Suppressor macrophage (primary cell): ENCODE measurements at regions not wholly inside any gene's neighbourhood (a gene's known extent, or its start where the extent isn't known, plus 50 kb on each side); places are given as distances from the start of the nearest gene placed in this dataset.
"Not testable (repeated sequence)": the region's sequence is repeated elsewhere in the genome, so short reads cannot be mapped to it uniquely, and the experiment has no call there.

Experiments
- DNase-seq, 4 experiments: peaks; one replicate each; pipeline ENCODE4 v3.0.0-alpha.2; 2020 to 2022

DNA sequence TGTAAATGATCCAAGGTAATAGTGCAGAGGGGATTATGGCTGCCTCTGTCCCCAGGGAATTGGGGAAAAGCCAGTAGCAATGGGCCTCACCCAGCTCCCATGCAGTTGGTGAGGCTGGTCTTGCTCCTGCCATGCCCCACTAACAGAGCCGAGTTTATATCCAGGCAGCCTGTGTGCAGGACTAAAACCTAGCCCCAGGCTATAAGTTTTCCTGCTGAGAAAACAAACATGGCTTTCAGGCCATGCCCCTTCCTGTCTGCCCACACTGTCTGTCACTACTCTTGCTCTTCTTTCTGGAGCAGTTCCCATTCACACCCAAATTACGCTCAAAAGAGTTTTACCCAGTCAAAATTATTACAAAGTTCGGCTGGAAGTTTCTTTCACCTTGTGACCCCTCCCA lies 73.5 kb upstream of the SPATA16 start:
- DNase-seq: no peak

DNA sequence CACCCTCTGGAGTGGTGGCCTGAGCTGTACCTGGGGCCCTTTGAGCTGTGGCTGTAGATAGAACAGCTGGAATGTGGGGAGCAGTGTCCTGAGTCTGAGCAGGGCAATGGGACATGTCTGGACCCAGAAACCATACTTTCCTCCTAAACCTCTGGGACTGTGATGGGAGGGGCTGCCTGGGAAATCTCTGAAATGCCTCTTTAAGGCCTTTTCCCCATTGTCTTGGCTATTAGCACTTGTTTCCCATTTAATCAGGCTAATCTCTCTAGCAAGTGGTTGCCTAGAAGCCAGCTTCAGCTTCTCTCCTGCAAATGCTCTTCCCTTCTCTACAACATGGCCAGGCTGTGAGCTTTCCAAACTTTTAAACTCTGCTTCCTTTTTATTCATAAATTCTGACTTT lies 58.5 kb upstream of the SPATA16 start:
- no peak for DNase-seq

DNA sequence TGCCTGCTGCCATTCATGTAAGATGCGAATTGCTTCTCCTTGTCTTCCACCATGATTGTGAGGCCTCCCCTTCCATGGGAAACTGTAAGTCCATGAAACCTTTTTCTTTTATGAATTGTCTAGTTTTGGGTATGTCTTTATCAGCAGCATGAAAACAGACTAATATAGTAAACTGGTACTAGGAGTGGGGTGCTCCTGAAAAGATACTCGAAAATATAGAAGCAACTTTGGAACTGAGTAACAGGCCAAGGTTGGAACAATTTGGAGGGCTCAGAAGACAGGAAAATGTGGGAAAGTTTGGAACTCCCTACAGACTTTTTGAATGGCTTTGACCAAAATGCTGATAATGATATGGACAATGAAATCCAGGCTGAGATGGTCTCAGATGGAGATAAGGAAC lies 53.8 kb upstream of the SPATA16 start:
- not testable (repeated sequence) for DNase-seq

DNA sequence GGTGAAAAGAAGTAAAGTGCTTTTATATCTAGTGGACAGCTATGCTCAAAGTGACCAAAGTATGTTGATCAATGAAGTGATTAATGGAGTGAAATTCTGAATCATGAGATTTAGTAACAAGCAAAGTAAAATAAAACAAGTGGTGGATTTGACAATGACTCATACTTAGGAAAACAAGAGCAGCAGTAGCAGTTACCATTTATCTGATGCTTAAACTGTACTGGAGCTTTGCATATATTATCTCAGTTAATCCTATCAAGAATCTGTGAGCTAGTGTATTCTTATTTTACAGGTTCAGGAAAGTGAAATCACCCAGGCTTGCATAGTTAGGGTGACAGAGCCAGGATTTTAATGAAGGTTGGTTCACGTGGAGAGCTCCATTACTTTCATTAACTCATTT lies 50.6 kb upstream of the SPATA16 start:
- DNase-seq: no peak
